K562 (cell line): ENCODE measurements at regions not wholly inside any gene's neighbourhood (a gene's known extent, or its start where the extent isn't known, plus 50 kb on each side); places are given as distances from the start of the nearest gene placed in this dataset.

Experiments
- CTCF ChIP-seq, 3 experiments: IDR thresholded peaks in 2 of 3; conservative IDR thresholded peaks in 1 of 3; 2 replicates each; pipeline ENCODE4 v1.5.1; 2011 to 2012; ENCODE audit warnings: low read length in 3 of 3, mild to moderate bottlenecking in 3 of 3, control low read depth in 2 of 3, improper control_type of control experiment in 1 of 3, inconsistent platforms in 1 of 3, low read depth in 1 of 3, mixed read lengths in 1 of 3, moderate library complexity in 1 of 3; ENCODE audit not compliant: insufficient read depth in 2 of 3
- POLR2AphosphoS5 ChIP-seq: IDR thresholded peaks from 2 replicates; pipeline ENCODE4 v1.6.1; 2011; ENCODE audit warnings: mild to moderate bottlenecking, low read depth, low read length, moderate library complexity; ENCODE audit not compliant: control insufficient read depth, insufficient read depth
- SNRNP70 ChIP-seq: fragments of 200-400 bp; formaldehyde crosslinking; optimal IDR thresholded peaks from 2 replicates; pipeline ENCODE3; 2017; ENCODE audit warnings: low read depth, low read length
- SRSF3 ChIP-seq: fragments of 200-400 bp; formaldehyde crosslinking; IDR thresholded peaks from 2 replicates; pipeline ENCODE4 v1.6.1; 2016; ENCODE audit warnings: mild to moderate bottlenecking, low read length, moderate library complexity; ENCODE audit not compliant: insufficient read depth
- TCFL5 ChIP-seq: fragments of 250-450 bp; sonication (Bioruptor Pico); conservative IDR thresholded peaks from 2 replicates; pipeline ENCODE4 v1.6.1; 2021; ENCODE audit warnings: mild to moderate bottlenecking, moderate library complexity, matching md5 sums
- ZNF232 ChIP-seq: sonication (generic); formaldehyde crosslinking; IDR thresholded peaks from 2 replicates; pipeline ENCODE4 v1.8.0; 2022; ENCODE audit warnings: mild to moderate bottlenecking, missing genetic modification reagents
- TF ChIP-seq, protein P1 (sequence below): fragments of 450-650 bp; IDR thresholded peaks from 2 replicates; pipeline ENCODE4 v1.6.1; 2017; ENCODE audit warnings: mild to moderate bottlenecking, moderate library complexity

DNA sequence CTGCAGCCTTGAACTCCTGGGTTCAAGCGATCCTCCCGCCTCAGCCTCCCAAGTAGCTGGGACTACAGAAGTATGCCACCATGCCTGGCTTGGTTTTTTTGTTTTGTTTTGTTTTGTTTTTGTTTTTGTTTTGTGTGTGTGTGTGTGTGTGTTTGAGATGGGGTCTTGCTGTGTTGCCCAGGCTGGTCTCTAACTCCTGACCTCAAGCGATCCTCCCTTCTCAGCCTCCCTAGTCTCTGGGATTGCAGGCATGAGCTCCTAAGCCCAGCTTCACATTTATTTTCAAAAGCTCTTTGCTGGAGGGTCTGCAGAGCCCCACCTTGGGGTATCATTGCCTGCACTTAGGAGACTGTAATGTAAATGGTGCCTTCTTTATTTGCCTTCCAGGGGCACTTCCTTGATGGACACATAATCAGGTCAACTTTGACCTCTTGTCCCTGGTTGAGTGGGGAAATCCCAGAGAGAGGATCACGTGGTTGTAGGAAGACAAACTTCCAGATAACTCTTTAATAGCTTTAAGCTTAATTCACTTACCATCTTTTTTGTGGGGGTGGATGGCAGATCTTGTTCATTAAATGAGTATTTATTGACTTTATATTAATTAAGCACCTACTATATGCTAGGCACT is 72.9 kb upstream of the NPAS1 start:
- TF ChIP-seq ZNF232 (no peak), TCFL5 (CRISPR knock-in tag) (no peak), SNRNP70 (no peak), CTCF (IDR thresholded peaks at IDR 0.05 in 2 of 3, conservative IDR thresholded peaks at IDR 0.05 in 1 of 3; ENCODE audit: insufficient read depth in 2 of 3, low read depth in 1 of 3, low read length in 3 of 3) (no peak), SRSF3 (no peak), POLR2AphosphoS5 (no peak)
- TF ChIP-seq, protein P1, sequence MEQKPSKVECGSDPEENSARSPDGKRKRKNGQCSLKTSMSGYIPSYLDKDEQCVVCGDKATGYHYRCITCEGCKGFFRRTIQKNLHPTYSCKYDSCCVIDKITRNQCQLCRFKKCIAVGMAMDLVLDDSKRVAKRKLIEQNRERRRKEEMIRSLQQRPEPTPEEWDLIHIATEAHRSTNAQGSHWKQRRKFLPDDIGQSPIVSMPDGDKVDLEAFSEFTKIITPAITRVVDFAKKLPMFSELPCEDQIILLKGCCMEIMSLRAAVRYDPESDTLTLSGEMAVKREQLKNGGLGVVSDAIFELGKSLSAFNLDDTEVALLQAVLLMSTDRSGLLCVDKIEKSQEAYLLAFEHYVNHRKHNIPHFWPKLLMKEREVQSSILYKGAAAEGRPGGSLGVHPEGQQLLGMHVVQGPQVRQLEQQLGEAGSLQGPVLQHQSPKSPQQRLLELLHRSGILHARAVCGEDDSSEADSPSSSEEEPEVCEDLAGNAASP = no peak
